BE2C (cell line): ENCODE measurements at regions not wholly inside any gene's neighbourhood (a gene's known extent, or its start where the extent isn't known, plus 50 kb on each side); places are given as distances from the start of the nearest gene placed in this dataset.
"Not testable (repeated sequence)": the region's sequence is repeated elsewhere in the genome, so short reads cannot be mapped to it uniquely, and the experiment has no call there.

Source experiments
- DNase-seq: peaks from one replicate; pipeline ENCODE4 v3.0.0-alpha.2; 2020
- H3K27me3 ChIP-seq: fragments of 250-450 bp; sonication (Bioruptor Pico); 2 replicates; pipeline ENCODE4 v1.5.1; 2020; ENCODE audit warnings: mild to moderate bottlenecking
- H3K36me3 ChIP-seq: fragments of 250-450 bp; sonication (Bioruptor Pico); 2 replicates; pipeline ENCODE4 v1.5.1; 2020; ENCODE audit warnings: mild to moderate bottlenecking
- H3K4me1 ChIP-seq: fragments of 250-450 bp; sonication (Bioruptor Pico); 2 replicates; pipeline ENCODE4 v1.5.1; 2020
- H3K4me3 ChIP-seq: 2 replicates; pipeline ENCODE4 v1.5.1; 2011; ENCODE audit warnings: low read depth, low read length
- H3K9me3 ChIP-seq: fragments of 250-450 bp; sonication (Bioruptor Pico); 2 replicates; pipeline ENCODE4 v1.5.1; 2020
- CTCF ChIP-seq: IDR thresholded peaks from 2 replicates; pipeline ENCODE4 v1.5.1; 2012; ENCODE audit warnings: mild to moderate bottlenecking, low read depth, low read length

- Histone ChIP-seq H3K36me3 (no peaks in the 10 kb centered on the region), H3K4me3 (no peak overlapping the region), H3K9me3 (no peaks in the 10 kb centered on the region), H3K27me3 (peaks cover 19% of the 10 kb centered on the region), H3K4me1 (no peaks in the 10 kb centered on the region)
- DNase-seq, result no peak
- TF ChIP-seq CTCF, result no peak
Measured at GRCh38 chr6:167685654-167686053, 141.1 kb upstream of the AFDN start.

GRCh38 chr6:167686204-167686893 is 140.4 kb upstream of the AFDN start:
- H3K36me3 ChIP-seq, result no peaks in the 10 kb centered on the region
- no peak overlapping the region for H3K4me3 ChIP-seq
- H3K9me3 ChIP-seq, result no peaks in the 10 kb centered on the region
- H3K27me3 ChIP-seq, result peaks cover 14% of the 10 kb centered on the region
- no peaks in the 10 kb centered on the region for H3K4me1 ChIP-seq
- TF ChIP-seq CTCF, result no peak
- DNase-seq, result no peak

- H3K4me1 ChIP-seq, result no peaks in the 10 kb centered on the region
- peaks cover 7% of the 10 kb centered on the region for H3K27me3 ChIP-seq
- no peak for TF ChIP-seq CTCF
- no peaks in the 10 kb centered on the region for H3K9me3 ChIP-seq
- H3K4me3 ChIP-seq, result no peak overlapping the region
- H3K36me3 ChIP-seq, result no peaks in the 10 kb centered on the region
- DNase-seq, result no peak
Measured at GRCh38 chr6:167687116-167687725, 139.5 kb upstream of the AFDN start.

DNA sequence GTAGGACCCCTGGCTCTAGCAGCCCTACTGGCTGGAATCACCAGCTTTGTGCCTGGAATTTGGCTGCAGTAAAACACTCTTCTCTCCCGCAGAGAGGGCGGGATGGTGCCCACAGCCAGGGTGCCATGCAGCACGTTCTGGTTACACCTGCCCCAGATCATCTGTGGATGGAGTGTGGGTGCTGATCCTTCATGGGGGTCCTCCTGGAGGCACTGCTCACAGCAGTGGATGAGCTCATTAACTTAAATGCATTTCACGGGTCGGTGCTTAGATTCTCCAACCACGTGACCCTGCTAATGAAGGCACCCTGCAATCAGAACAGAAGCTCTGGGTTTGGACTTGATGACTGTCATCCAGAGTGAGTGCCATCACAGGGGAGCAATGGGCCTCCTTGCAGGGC is 138.6 kb upstream of the AFDN start:
- Histone ChIP-seq H3K27me3 (no peaks in the 10 kb centered on the region; the same call in none of the 2 replicates), H3K9me3 (no peaks in the 10 kb centered on the region), H3K36me3 (no peaks in the 10 kb centered on the region), H3K4me3 (no peak overlapping the region), H3K4me1 (no peaks in the 10 kb centered on the region)
- no peak for TF ChIP-seq CTCF
- DNase-seq, result no peak

GRCh38 chr6:167689278-167689677 is 137.4 kb upstream of the AFDN start:
- no peaks in the 10 kb centered on the region for H3K9me3 ChIP-seq
- TF ChIP-seq CTCF, result no peak
- H3K36me3 ChIP-seq, result no peaks in the 10 kb centered on the region
- no peak for DNase-seq
- no peaks in the 10 kb centered on the region for H3K4me1 ChIP-seq
- H3K27me3 ChIP-seq, result no peaks in the 10 kb centered on the region; the same call in none of the 2 replicates
- H3K4me3 ChIP-seq, result no peak overlapping the region

GRCh38 chr6:167689751-167690150 is 137.0 kb upstream of the AFDN start:
- no peak for TF ChIP-seq CTCF
- DNase-seq, result no peak
- no peaks in the 10 kb centered on the region for H3K9me3 ChIP-seq
- H3K27me3 ChIP-seq, result no peaks in the 10 kb centered on the region; the same call in none of the 2 replicates
- H3K36me3 ChIP-seq, result no peaks in the 10 kb centered on the region
- no peak overlapping the region for H3K4me3 ChIP-seq
- H3K4me1 ChIP-seq, result no peaks in the 10 kb centered on the region

DNA sequence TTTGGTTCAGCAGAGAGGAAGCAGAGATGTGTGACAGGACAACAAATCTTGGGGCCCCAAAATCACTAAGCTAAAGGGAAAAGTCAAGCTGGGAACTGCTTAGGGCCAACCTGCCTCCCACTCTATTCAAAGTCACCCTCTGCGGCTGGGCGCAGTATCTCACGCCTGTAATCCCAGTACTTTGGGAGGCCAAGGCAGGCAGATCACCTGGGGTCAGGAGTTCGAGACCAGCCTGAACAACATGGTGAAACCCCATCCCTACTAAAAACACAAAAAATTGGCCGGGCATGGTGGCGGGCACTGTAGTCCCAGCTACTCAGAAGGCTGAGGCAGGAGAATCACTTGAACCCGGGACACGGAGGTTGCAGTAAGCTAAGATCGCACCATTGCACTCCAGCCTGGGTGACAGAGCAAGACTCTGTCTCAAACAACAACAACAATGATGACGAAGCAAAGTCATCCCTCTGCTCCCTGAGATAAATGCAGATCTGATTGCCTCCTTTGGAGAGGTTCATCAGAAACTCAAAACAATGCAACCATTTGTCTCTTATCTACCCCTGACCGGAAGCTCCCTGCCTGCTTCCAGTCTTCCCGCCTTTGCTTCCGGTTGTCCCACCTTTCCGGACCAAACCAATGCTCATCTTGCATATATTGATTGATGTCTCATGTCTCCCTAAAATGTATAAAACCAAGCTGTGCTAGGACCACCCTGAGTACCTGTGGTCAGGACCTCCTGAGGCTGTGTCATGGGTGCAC is 136.4 kb upstream of the AFDN start:
- not testable (repeated sequence) for H3K27me3 ChIP-seq, DNase-seq, H3K4me3 ChIP-seq, H3K4me1 ChIP-seq, H3K9me3 ChIP-seq, H3K36me3 ChIP-seq
